ENCODE measurements at regions not wholly inside any gene's neighbourhood (a gene's known extent, or its start where the extent isn't known, plus 50 kb on each side); places are given as distances from the start of the nearest gene placed in this dataset.

GRCh38 chr13:107461751-107462150, 753.6 kb downstream of the LIG4 start:
- TF ChIP-seq POLR2A (IDR thresholded peaks at IDR 0.05; ENCODE audit: borderline replicate concordance, extremely low read depth, insufficient read depth, insufficient read length) (no peak), CEBPB (IDR thresholded peaks at IDR 0.05; ENCODE audit: low read depth) (no peak), SIN3A (IDR thresholded peaks at IDR 0.05; ENCODE audit: low read depth) (no peak), RAD21 (IDR thresholded peaks at IDR 0.05; ENCODE audit: low read depth) (no peak)
- TF ChIP-seq, protein P1, sequence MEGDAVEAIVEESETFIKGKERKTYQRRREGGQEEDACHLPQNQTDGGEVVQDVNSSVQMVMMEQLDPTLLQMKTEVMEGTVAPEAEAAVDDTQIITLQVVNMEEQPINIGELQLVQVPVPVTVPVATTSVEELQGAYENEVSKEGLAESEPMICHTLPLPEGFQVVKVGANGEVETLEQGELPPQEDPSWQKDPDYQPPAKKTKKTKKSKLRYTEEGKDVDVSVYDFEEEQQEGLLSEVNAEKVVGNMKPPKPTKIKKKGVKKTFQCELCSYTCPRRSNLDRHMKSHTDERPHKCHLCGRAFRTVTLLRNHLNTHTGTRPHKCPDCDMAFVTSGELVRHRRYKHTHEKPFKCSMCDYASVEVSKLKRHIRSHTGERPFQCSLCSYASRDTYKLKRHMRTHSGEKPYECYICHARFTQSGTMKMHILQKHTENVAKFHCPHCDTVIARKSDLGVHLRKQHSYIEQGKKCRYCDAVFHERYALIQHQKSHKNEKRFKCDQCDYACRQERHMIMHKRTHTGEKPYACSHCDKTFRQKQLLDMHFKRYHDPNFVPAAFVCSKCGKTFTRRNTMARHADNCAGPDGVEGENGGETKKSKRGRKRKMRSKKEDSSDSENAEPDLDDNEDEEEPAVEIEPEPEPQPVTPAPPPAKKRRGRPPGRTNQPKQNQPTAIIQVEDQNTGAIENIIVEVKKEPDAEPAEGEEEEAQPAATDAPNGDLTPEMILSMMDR (IDR thresholded peaks at IDR 0.05 in 2 of 3, conservative IDR thresholded peaks at IDR 0.05 in 1 of 3; ENCODE audit: borderline replicate concordance in 1 of 3, insufficient read depth in 1 of 3, low read depth in 2 of 3, low read length in 2 of 3) = no peak
- TF ChIP-seq, protein P2, sequence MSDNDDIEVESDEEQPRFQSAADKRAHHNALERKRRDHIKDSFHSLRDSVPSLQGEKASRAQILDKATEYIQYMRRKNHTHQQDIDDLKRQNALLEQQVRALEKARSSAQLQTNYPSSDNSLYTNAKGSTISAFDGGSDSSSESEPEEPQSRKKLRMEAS (IDR thresholded peaks at IDR 0.05) = no peak
